HUES64 (cell line): ENCODE measurements at regions not wholly inside any gene's neighbourhood (a gene's known extent, or its start where the extent isn't known, plus 50 kb on each side); places are given as distances from the start of the nearest gene placed in this dataset.

Source experiments
- H3K27ac ChIP-seq: 2 replicates; pipeline ENCODE4 v1.7.0; 2013; ENCODE audit warnings: low read depth, low read length, inconsistent platforms
- H3K27me3 ChIP-seq: 2 replicates; pipeline ENCODE4 v1.6.1; 2013; ENCODE audit warnings: mild to moderate bottlenecking, low read length; ENCODE audit not compliant: insufficient read depth
- H3K36me3 ChIP-seq: 2 replicates; pipeline ENCODE4 v1.6.1; 2013; ENCODE audit warnings: mild to moderate bottlenecking, low read length; ENCODE audit not compliant: insufficient read depth
- H3K4me1 ChIP-seq: 2 replicates; pipeline ENCODE4 v1.6.1; 2013; ENCODE audit warnings: mild to moderate bottlenecking, low read length, moderate library complexity; ENCODE audit not compliant: insufficient read depth
- H3K4me3 ChIP-seq: 2 replicates; pipeline ENCODE4 v1.5.1; 2013; ENCODE audit warnings: mild to moderate bottlenecking, low read length, moderate library complexity
- H3K9ac ChIP-seq: 2 replicates; pipeline ENCODE4 v1.6.1; 2013; ENCODE audit warnings: mild to moderate bottlenecking, low read depth, low read length
- H3K9me3 ChIP-seq: 2 replicates; pipeline ENCODE4 v1.6.1; 2013; ENCODE audit warnings: low read depth, low read length; ENCODE audit not compliant: insufficient read depth
- WGBS: fragments of 150-250, 120-280 bp; methylation state at CpG from one replicate; pipeline ENCODE4 v1.1.7; 2013; ENCODE audit warnings: missing lambda C conversion rate; 5-methylcytosine and 5-hydroxymethylcytosine counted together

DNA sequence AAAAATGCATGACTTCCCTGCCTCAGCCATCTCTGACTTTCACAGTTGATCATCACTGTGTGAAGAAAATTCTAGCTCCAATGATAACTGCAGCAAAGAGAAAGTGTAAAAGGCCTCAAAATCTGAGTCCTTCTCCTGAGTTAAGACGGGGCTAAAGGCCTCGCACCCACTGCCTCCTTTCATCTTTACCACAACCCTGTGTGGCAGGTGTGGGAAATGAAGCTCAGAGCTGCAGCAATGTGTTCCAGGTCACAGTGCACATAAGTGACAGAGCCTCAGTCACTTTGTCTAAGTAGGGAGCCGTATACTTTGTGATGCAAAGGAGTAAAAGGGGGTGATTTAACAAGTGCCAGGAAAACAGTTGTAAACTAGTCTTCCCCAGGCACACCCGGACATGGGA, 144.7 kb upstream of the TMCC3 start:
- Histone ChIP-seq H3K9me3 (no peaks in the 10 kb centered on the region), H3K27me3 (no peaks in the 10 kb centered on the region), H3K4me1 (peaks cover 13% of the 10 kb centered on the region; the same call in 1 of the 2 replicates), H3K36me3 (no peaks in the 10 kb centered on the region), H3K27ac (no peak overlapping the region), H3K9ac (no peak overlapping the region), H3K4me3 (no peak overlapping the region)
- 67% methylated on average over 3 of the region's 4 CpGs for WGBS

DNA sequence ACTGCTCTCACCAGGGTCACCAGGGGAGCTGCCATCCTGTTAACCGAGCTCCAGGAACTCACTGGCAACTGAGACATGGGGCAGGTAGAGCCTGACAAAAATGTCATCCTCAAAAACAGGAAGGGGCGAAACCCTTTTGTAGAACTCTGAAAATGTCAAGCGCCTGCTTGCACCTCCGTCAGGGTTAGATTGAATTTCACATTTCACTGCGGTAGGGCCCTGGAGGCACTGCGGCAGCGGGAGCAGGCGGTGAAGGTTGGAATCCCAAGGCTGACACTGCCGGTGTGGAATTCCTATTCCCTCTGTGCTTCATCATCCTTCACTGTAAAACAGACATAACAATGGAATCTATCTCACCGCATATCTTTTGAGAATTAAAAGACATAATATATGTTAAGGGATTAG, 142.8 kb upstream of the TMCC3 start:
- no peak overlapping the region for H3K4me3 ChIP-seq
- H3K4me1 ChIP-seq: peaks cover 13% of the 10 kb centered on the region; the same call in 1 of the 2 replicates
- H3K9ac ChIP-seq: no peak overlapping the region
- no peaks in the 10 kb centered on the region for H3K9me3 ChIP-seq
- no peaks in the 10 kb centered on the region for H3K27me3 ChIP-seq
- H3K27ac ChIP-seq: peak overlapping the region; percentile 40; the same call in 1 of the 2 replicates
- 43% methylated on average over 9 of the region's 10 CpGs for WGBS
- no peaks in the 10 kb centered on the region for H3K36me3 ChIP-seq

- Histone ChIP-seq H3K27me3 (no peaks in the 10 kb centered on the region), H3K27ac (no peak overlapping the region), H3K9me3 (no peaks in the 10 kb centered on the region), H3K4me3 (no peak overlapping the region), H3K9ac (no peak overlapping the region), H3K36me3 (no peaks in the 10 kb centered on the region), H3K4me1 (peaks cover 13% of the 10 kb centered on the region; the same call in 1 of the 2 replicates)
- WGBS: 75% methylated on average over 6 of the region's 6 CpGs
Measured at GRCh38 chr12:94792693-94793092, 142.3 kb upstream of the TMCC3 start.

- H3K9ac ChIP-seq: no peak overlapping the region
- WGBS: 95% methylated on average over 15 of the region's 16 CpGs
- H3K36me3 ChIP-seq: no peaks in the 10 kb centered on the region
- no peaks in the 10 kb centered on the region for H3K27me3 ChIP-seq
- H3K4me3 ChIP-seq: no peak overlapping the region
- H3K4me1 ChIP-seq: peaks cover 13% of the 10 kb centered on the region; the same call in 1 of the 2 replicates
- no peak overlapping the region for H3K27ac ChIP-seq
- H3K9me3 ChIP-seq: no peaks in the 10 kb centered on the region
Measured at GRCh38 chr12:94791933-94792332, 141.6 kb upstream of the TMCC3 start.

DNA sequence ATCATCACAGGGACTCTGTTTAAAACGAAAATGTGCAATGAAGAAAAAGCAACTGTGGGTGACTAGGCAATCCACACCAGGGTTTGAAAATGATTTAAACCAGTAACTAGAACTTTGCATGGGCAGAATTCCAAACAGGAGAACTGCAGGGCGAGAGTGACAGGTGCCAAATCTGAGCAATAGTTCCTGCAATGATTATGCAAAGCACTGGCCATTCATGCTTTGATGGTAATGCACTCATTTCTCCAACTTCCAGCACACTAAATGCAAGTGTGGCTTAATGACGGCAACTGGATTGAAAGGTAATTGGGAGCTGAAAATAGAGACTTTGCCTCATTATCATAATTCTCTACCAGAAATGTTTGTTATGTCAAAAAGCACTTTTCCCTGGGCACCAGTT, 140.5 kb upstream of the TMCC3 start:
- Histone ChIP-seq H3K36me3 (no peaks in the 10 kb centered on the region), H3K4me1 (peaks cover 13% of the 10 kb centered on the region; the same call in 1 of the 2 replicates), H3K27me3 (no peaks in the 10 kb centered on the region), H3K9ac (no peak overlapping the region), H3K9me3 (no peaks in the 10 kb centered on the region), H3K27ac (no peak overlapping the region), H3K4me3 (no peak overlapping the region)
- WGBS: 92% methylated on average over 3 of the region's 3 CpGs

DNA sequence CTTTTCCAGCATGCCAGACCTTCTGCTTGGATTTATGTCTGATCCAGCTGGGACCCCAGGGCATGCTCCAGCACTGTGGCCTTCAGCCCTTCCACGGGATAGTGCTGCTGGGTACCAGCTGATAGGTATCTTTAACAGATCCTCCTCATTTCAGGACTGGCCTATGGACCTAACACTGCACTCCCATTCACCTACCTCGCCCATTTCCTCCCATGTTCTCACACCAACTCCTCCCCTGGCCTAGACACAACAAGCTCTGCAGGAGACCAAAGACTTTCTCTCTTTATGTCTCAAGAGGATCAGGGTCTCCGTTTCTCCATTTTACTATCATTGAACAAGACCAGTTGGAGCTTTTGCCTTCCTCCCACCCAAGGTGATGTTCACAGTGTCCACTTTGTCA, 140.0 kb upstream of the TMCC3 start:
- 80% methylated on average over 3 of the region's 3 CpGs for WGBS
- Histone ChIP-seq H3K4me1 (peaks cover 13% of the 10 kb centered on the region; the same call in 1 of the 2 replicates), H3K27ac (no peak overlapping the region), H3K27me3 (no peaks in the 10 kb centered on the region), H3K9me3 (no peaks in the 10 kb centered on the region), H3K4me3 (no peak overlapping the region), H3K9ac (no peak overlapping the region), H3K36me3 (no peaks in the 10 kb centered on the region)

DNA sequence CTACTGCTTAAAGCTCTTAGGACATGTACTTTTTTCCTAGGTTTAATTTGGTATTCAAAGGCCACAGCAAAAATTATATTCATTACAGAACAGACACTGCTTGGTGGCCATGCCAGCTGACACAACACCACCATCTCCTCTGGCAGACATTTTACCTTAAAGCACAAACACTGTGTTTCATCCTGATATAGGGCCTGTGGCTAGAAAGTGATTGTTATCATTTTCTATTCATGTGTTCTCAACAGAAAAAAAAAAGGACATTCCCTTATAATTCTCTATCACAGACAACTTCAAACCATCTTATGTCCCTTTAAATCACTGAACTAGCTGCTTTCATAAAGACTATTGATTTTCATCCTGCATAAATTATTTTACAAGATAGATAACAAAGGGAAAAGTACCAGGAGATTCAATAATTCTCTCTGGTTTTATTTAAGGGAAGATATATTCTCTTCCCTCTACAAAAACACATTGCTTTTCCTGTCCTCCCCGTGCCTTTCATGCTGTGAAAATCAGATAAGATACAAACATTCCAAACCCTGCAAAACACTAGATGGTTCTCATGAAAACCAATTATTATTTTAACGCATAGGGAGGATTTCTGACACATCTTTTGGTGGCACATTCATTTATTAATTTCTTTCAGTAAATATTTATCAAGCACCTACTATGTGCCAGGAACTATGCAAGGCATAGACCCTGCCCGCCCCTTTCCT, 139.3 kb upstream of the TMCC3 start:
- no peaks in the 10 kb centered on the region for H3K27me3 ChIP-seq
- H3K9me3 ChIP-seq: no peaks in the 10 kb centered on the region
- 88% methylated on average over 3 of the region's 3 CpGs for WGBS
- H3K4me1 ChIP-seq: peaks cover 10% of the 10 kb centered on the region; the same call in 1 of the 2 replicates
- H3K9ac ChIP-seq: no peak overlapping the region
- H3K4me3 ChIP-seq: no peak overlapping the region
- H3K27ac ChIP-seq: no peak overlapping the region
- no peaks in the 10 kb centered on the region for H3K36me3 ChIP-seq

DNA sequence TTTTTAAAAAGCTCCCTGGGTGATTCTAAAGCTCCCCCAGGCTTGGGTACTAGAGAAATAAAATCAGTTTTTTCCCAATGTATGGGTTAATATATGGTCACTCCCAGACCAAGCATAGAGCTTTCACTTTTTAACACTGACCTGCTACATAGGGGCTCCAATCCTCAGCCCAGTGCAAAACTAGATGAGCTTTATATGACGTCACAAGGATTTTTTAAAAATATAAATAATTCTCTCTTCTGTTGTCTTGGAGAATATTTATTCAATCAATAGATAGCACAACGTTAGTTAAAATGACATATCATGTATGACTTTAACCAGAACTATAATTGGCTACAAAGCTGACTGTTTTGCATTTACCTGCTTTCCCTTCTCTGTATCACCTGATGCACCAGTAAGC, 137.9 kb upstream of the TMCC3 start:
- no peak overlapping the region for H3K27ac ChIP-seq
- no peak overlapping the region for H3K4me3 ChIP-seq
- peaks cover 4% of the 10 kb centered on the region; the same call in 1 of the 2 replicates for H3K4me1 ChIP-seq
- H3K9me3 ChIP-seq: no peaks in the 10 kb centered on the region
- no peak overlapping the region for H3K9ac ChIP-seq
- H3K27me3 ChIP-seq: no peaks in the 10 kb centered on the region
- H3K36me3 ChIP-seq: no peaks in the 10 kb centered on the region
- WGBS: 100% methylated on average over 1 of the region's 2 CpGs

DNA sequence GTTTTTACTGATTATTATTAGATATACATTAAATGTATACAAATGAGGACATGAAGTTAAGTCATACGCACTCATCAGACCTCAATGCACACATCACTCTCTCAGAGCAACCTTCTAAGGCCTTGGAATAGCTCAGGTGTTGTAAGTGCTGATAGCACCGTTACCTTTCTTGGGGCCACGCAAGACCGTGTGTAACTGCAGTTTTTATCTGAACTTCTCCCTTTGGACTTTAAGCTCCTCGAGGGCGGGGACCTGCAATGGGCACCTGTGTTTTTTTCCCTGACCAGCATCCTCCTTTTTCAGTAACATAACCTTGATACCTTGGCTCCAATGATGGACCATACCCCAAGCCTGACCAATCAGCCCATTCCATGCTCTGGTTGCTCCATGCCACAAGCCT, 136.5 kb upstream of the TMCC3 start:
- Histone ChIP-seq H3K9ac (no peak overlapping the region), H3K4me3 (no peak overlapping the region), H3K4me1 (no peaks in the 10 kb centered on the region), H3K36me3 (no peaks in the 10 kb centered on the region), H3K27me3 (no peaks in the 10 kb centered on the region), H3K9me3 (no peaks in the 10 kb centered on the region; the same call in 1 of the 2 replicates), H3K27ac (no peak overlapping the region)
- WGBS: 94% methylated on average over 6 of the region's 6 CpGs

DNA sequence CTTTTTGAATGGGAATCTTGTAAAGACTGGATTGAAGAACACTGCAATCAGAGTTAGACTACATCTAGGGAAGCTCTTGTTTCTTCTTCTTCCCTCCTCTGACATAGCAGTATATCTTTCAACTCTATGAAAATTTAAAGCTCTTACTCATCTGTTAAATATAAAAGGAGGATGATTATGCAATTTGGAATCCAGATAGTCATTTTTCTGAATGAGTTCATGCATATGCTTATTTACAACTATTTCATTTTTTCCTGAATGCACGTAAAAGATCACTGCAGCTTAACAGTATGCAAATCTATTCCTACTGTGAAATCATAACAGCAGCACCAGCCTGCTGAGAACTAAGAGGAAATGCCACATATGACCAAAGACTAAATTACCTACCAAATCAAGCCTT, 133.5 kb upstream of the TMCC3 start:
- Histone ChIP-seq H3K9ac (no peak overlapping the region), H3K9me3 (no peaks in the 10 kb centered on the region; the same call in 1 of the 2 replicates), H3K36me3 (no peaks in the 10 kb centered on the region), H3K4me3 (no peak overlapping the region), H3K27ac (no peak overlapping the region), H3K4me1 (no peaks in the 10 kb centered on the region), H3K27me3 (no peaks in the 10 kb centered on the region)
- 51% methylated on average over 1 of the region's 1 CpG for WGBS

- no peaks in the 10 kb centered on the region; the same call in 1 of the 2 replicates for H3K9me3 ChIP-seq
- H3K4me1 ChIP-seq: no peaks in the 10 kb centered on the region
- 96% methylated on average over 2 of the region's 3 CpGs for WGBS
- H3K27me3 ChIP-seq: no peaks in the 10 kb centered on the region
- H3K36me3 ChIP-seq: no peaks in the 10 kb centered on the region
- no peak overlapping the region for H3K27ac ChIP-seq
- H3K4me3 ChIP-seq: no peak overlapping the region
- no peak overlapping the region for H3K9ac ChIP-seq
Measured at GRCh38 chr12:94783343-94783742, 133.0 kb upstream of the TMCC3 start.
